Fibroblast of pulmonary artery (primary cell): ENCODE measurements at regions not wholly inside any gene's neighbourhood (a gene's known extent, or its start where the extent isn't known, plus 50 kb on each side); places are given as distances from the start of the nearest gene placed in this dataset.
"Not testable (repeated sequence)": the region's sequence is repeated elsewhere in the genome, so short reads cannot be mapped to it uniquely, and the experiment has no call there.

Experiments
- DNase-seq: peaks from one replicate; pipeline ENCODE4 v3.0.0-alpha.2; 2010; ENCODE audit warnings: low read depth
- H3K4me3 ChIP-seq: replicated peaks from 2 replicates; pipeline ENCODE4 v1.5.1; 2011; ENCODE audit warnings: low read depth, mild to moderate bottlenecking, control low read depth, low read length, moderate library complexity
- TF ChIP-seq, protein P1 (sequence below): IDR thresholded peaks from 2 replicates; pipeline ENCODE4 v1.5.1; 2011; ENCODE audit warnings: mild to moderate bottlenecking, control low read depth, low read length, inconsistent platforms; ENCODE audit errors: missing control alignments

DNA sequence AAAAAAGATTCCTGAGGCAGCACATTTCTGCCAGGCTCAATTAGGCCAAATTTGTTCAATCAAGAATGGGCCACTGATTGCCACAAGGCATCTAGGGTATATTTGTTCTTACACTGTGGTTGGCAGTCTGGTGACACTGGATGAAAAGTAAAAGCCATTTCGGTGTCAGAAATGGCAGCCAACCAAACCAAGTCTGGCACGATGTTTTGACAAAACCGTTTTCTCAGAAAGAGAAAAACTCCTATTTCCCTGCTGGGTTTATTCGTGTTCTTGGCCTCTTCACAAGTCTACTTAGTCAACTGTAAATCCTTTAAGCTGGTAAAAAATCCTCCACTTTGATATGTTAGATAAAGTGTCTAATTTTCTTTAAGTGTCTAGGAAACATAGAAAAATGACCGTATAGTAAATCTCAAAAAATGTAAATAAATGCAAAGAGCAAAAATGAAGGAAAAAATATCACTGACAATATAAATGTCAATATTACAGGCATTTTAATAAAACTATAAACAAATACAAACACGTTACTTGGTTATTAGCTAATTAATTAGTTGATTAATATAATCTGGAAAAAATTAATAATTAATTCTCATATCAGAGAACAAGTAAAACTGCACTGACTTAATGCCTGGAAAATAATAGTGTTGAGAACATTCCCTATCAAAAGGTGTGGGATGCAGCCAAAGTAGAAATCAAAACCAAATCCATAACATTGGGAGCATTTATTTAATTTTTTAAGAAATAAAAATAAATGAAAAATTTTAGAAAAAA lies 182.0 kb upstream of the ZNF804A start:
- TF ChIP-seq, protein P1, sequence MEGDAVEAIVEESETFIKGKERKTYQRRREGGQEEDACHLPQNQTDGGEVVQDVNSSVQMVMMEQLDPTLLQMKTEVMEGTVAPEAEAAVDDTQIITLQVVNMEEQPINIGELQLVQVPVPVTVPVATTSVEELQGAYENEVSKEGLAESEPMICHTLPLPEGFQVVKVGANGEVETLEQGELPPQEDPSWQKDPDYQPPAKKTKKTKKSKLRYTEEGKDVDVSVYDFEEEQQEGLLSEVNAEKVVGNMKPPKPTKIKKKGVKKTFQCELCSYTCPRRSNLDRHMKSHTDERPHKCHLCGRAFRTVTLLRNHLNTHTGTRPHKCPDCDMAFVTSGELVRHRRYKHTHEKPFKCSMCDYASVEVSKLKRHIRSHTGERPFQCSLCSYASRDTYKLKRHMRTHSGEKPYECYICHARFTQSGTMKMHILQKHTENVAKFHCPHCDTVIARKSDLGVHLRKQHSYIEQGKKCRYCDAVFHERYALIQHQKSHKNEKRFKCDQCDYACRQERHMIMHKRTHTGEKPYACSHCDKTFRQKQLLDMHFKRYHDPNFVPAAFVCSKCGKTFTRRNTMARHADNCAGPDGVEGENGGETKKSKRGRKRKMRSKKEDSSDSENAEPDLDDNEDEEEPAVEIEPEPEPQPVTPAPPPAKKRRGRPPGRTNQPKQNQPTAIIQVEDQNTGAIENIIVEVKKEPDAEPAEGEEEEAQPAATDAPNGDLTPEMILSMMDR, result no peak
- no peak for DNase-seq
- H3K4me3 ChIP-seq, result no peak overlapping the region

DNA sequence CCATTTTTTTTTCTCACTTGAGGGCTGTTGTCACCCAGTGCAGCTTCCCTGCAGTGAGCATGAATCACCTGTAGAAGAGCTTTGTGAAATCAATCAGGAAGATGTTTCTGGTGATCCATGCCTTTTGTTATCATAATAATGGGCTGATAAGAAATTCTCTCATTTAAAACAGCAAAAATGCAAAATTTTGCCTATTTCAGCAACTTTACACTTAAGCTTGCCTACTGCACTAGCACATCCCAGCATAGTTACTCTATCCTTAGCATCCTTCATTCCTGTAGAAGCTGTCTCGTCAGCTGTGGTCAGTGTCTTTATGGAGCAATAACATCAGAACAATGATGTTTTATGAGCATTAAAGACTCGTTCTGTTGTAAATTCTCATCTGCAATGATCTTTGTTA lies 178.6 kb upstream of the ZNF804A start:
- DNase-seq, result no peak
- no peak overlapping the region for H3K4me3 ChIP-seq
- TF ChIP-seq, protein P1, result no peak

DNA sequence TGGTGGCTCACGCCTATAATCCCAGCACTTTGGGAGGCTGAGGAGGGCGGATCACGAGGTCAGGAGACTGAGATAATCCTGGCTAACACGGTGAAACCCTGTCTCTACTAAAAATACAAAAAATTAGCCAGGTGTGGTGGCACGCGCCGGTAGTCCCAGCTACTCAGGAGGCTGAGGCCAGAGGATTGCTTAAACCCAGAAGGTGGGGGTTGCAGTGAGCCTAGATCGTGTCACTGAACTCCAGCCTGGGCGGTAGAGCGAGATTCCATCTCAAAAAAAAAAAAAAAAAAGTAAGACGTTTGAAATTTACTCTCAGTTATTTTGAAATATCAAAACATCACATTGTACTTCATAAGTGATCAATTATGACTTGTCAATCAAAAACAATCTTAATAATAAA lies 176.9 kb upstream of the ZNF804A start:
- not testable (repeated sequence) for H3K4me3 ChIP-seq, DNase-seq

DNA sequence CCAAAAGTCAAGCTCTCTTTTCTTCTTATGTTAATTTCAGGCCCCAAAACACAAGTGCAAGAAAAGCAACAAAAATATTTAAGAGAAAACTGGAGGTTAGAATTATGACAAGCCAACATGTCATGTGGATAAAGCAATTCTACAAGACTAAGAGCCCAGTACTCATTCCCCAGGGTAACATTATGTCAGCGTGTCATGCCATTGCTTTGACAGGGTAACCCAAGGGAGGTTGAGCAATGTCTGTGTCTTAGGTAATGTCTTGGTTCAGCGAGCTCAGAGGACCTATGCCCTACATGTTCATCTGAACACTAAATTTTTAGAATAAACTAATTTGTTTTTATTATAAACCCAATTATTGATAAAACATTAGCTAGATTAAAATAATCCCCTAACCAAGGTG lies 173.2 kb upstream of the ZNF804A start:
- TF ChIP-seq, protein P1, result no peak
- no peak overlapping the region for H3K4me3 ChIP-seq
- peak; percentile 0 for DNase-seq

DNA sequence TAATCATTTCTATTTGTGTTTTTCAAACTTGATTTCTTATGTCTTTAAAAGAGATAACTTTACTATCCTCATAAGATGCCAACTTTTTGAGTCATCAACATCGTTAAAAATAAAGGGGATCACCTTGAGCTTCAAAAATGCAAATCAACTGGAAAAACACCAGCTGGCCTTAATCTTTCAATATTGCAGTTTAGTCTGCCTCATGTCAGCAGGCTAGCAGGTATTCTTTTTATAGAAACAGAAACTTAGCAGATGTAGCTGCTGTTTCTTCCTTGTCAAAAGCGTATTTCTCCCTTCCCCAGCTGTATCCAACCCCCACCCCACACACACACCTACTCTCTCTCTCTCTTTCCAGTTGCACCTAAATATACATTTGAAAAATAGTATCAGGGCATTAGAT lies 154.1 kb upstream of the ZNF804A start:
- DNase-seq, result no peak
- no peak overlapping the region for H3K4me3 ChIP-seq
- TF ChIP-seq, protein P1, result no peak

DNA sequence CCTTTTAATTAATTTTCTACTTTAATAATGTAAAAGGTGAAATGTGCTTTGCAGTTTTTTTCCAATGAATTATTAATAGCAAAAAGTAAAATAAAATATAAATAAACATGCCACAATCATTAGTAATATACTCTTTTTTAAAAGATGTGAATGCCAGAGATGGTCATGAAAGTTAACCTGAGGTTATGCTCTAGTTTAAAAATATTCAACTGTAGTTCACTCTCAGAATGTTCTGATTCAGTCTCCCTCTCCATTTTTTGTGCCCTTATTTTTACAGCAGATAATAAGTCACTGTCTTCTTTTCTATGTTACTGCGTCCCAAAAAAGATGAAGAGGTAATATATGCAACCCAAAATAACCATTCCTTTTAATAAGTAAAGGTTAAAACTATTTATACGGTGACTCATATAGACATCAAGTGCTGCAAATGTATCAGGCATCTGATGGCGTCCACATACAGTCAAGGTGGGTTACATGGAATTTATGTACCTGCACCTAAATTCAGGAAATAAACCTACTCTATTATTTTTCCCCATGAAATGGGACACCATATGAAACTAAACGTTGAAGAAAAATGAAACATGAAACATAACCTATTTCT lies 153.6 kb upstream of the ZNF804A start:
- no peak for DNase-seq
- TF ChIP-seq, protein P1, result no peak
- no peak overlapping the region for H3K4me3 ChIP-seq

DNA sequence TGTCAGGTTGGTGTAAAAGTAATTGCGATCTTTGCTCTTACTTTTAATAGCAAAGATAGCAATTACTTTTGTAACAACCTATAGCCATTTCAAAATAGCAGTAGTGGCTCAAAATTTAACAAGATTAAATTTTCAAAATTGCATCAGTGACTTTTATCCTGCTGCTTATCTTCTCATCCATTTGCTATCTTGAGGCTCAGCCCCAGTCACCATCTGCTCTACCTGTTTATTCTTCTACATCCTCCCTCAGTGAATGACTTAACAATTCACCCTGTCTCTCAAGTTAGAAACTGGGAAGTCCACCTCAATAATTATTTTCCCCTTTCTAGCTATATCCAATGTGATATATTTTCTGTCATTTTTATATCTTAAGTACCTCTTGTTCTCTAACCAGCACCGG lies 148.6 kb upstream of the ZNF804A start:
- TF ChIP-seq, protein P1, result no peak
- DNase-seq, result no peak

More for the DNA sequence above, 148.6 kb upstream of the ZNF804A start:
- H3K4me3 ChIP-seq, result no peak overlapping the region
